Prostate gland (tissue), 2 donors: ENCODE measurements at regions not wholly inside any gene's neighbourhood (a gene's known extent, or its start where the extent isn't known, plus 50 kb on each side); places are given as distances from the start of the nearest gene placed in this dataset.

Source experiments
- DNase-seq: peaks from one replicate; pipeline ENCODE4 v3.0.0-alpha.2; 2019; ENCODE audit warnings: low spot score
- H3K27ac ChIP-seq, 2 donors: fragments of 200-600 bp; sonication (generic); 2 replicates each; pipeline ENCODE4 v1.5.1; 2017 to 2019
- H3K27me3 ChIP-seq: fragments of 200-600 bp; sonication (generic); replicated peaks from 2 replicates; pipeline ENCODE4 v1.5.1; 2019; ENCODE audit not compliant: insufficient read depth
- H3K36me3 ChIP-seq, 2 donors: fragments of 200-600 bp; sonication (generic); 1 replicate in 1 of 2; 2 replicates in 1 of 2; pipeline versions ENCODE4 v1.5.1 to v1.8.1; 2017 to 2019
- H3K4me1 ChIP-seq: fragments of 200-600 bp; sonication (generic); replicated peaks from 2 replicates; pipeline ENCODE4 v1.5.1; 2019
- H3K4me3 ChIP-seq, 2 donors: fragments of 200-600 bp; sonication (generic); 2 replicates each; pipeline ENCODE4 v1.5.1; 2017 to 2019
- H3K9me3 ChIP-seq: fragments of 200-600 bp; sonication (generic); 2 replicates; pipeline ENCODE4 v1.5.1; 2017
- POLR2A ChIP-seq: fragments of 450-650 bp; IDR thresholded peaks from one replicate; pipeline ENCODE4 v1.6.1; 2016; ENCODE audit warnings: antibody characterized with exemption, mild to moderate bottlenecking
- POLR2AphosphoS5 ChIP-seq: sonication (generic); formaldehyde crosslinking; IDR thresholded peaks from one replicate; pipeline ENCODE4 v1.6.1; 2017; ENCODE audit warnings: antibody characterized with exemption
- WGBS: methylation state at CpG from one replicate; pipeline ENCODE4 v1.1.5; 2018; 5-methylcytosine and 5-hydroxymethylcytosine counted together
- intact Hi-C: fragments of 100-400 bp; cut with DNase I; formaldehyde crosslinking; loops from one replicate; pipeline ENCODE4 v1.14.2; 2022
- TF ChIP-seq, protein P1 (sequence below), 4 experiments: fragments of 200-600 bp in 2 of 4; fragments of 450-650 bp in 2 of 4; sonication (generic) in 2 of 4; IDR thresholded peaks; 1 replicate in 3 of 4; 2 replicates in 1 of 4; pipeline ENCODE4 v1.5.1; 2016 to 2019; ENCODE audit warnings: antibody characterized with exemption in 4 of 4, mild to moderate bottlenecking in 2 of 4, moderate library complexity in 2 of 4

GRCh38 chr3:72223628-72224027 is 438.7 kb upstream of the PROK2 start:
- intact Hi-C loops, result no loop called here
- Histone ChIP-seq H3K9me3 (no peaks in the 10 kb centered on the region), H3K4me1 (no peaks in the 10 kb centered on the region), H3K27ac (no peak overlapping the region), H3K4me3 (no peak overlapping the region), H3K27me3 (no peaks in the 10 kb centered on the region), H3K36me3 (no peaks in the 10 kb centered on the region)
- 60% methylated on average over 2 of the region's 2 CpGs for WGBS
- TF ChIP-seq, protein P1, sequence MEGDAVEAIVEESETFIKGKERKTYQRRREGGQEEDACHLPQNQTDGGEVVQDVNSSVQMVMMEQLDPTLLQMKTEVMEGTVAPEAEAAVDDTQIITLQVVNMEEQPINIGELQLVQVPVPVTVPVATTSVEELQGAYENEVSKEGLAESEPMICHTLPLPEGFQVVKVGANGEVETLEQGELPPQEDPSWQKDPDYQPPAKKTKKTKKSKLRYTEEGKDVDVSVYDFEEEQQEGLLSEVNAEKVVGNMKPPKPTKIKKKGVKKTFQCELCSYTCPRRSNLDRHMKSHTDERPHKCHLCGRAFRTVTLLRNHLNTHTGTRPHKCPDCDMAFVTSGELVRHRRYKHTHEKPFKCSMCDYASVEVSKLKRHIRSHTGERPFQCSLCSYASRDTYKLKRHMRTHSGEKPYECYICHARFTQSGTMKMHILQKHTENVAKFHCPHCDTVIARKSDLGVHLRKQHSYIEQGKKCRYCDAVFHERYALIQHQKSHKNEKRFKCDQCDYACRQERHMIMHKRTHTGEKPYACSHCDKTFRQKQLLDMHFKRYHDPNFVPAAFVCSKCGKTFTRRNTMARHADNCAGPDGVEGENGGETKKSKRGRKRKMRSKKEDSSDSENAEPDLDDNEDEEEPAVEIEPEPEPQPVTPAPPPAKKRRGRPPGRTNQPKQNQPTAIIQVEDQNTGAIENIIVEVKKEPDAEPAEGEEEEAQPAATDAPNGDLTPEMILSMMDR (IDR thresholded peaks at IDR 0.05), result no peak
- TF ChIP-seq POLR2A (no peak), POLR2AphosphoS5 (no peak)
- no peak for DNase-seq

DNA sequence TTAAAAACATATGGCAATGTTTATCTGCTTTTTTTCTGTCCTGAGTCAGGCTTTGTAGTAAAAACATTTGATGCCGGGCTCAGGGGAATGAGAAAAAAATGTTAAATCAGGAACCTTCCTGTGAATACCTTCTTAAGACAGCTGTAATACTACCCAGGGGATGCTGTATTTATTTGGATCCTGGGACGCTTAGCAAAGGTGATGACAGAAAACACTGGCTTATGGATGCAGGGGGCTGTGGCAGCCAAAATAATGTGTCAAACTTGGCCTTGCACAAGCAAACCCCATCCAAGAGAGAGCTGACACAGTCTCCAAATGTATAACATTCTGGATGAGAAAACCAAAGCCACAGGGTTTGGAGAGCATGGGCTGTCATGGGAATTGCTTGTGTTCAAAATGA is 438.2 kb upstream of the PROK2 start:
- Histone ChIP-seq H3K9me3 (no peaks in the 10 kb centered on the region), H3K27ac (no peak overlapping the region), H3K4me1 (no peaks in the 10 kb centered on the region), H3K4me3 (no peak overlapping the region), H3K27me3 (no peaks in the 10 kb centered on the region), H3K36me3 (no peaks in the 10 kb centered on the region)
- no peak for DNase-seq
- TF ChIP-seq POLR2AphosphoS5 (no peak), POLR2A (no peak)
- TF ChIP-seq, protein P1 (IDR thresholded peaks at IDR 0.05), result no peak
- 68% methylated on average over 2 of the region's 2 CpGs for WGBS
- intact Hi-C loops, result no loop called here

DNA sequence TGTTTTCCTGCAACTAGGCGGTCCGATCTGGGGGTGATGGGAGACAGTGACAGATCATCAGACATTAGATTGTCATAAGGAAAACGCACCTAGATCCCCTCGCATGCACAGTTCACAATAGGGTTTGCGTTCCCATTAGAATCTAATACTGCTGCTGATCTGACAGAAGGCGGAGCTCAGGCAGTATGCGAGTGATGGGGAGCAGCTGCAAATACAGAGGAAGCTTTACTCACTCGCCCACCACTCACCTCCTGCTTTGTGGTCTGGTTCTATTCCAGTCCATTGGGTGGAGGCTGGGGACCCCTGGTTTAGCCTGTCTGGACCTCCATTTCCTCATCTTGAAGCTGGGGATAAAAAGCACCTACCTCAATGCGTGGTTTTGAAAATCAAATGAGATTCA is 437.5 kb upstream of the PROK2 start:
- Histone ChIP-seq H3K27me3 (no peaks in the 10 kb centered on the region), H3K9me3 (no peaks in the 10 kb centered on the region), H3K4me1 (no peaks in the 10 kb centered on the region), H3K27ac (no peak overlapping the region), H3K36me3 (no peaks in the 10 kb centered on the region), H3K4me3 (no peak overlapping the region)
- intact Hi-C loops, result no loop called here
- 89% methylated on average over 9 of the region's 9 CpGs for WGBS
- TF ChIP-seq, protein P1 (IDR thresholded peaks at IDR 0.05), result no peak
- TF ChIP-seq POLR2AphosphoS5 (no peak), POLR2A (no peak)
- DNase-seq, result no peak

DNA sequence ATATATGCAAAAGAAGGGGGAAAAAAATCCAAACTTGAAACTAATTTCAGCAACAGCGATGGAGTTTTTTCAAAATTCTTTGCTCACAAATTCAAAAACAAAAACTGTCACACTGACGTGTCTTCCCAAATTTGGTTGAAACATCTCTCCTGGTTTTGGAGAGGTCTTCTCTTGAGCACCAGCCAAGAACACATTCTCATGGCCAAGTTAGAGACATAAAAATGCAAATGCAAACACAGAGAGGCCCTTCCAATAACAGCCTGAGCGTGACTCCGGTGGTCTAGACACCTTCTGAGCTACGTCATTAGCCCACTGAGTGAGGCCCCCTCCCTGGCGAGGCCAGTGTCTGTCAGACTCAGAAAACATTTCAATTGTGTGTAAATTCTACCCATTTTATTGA is 436.0 kb upstream of the PROK2 start:
- 45% methylated on average over 6 of the region's 6 CpGs for WGBS
- Histone ChIP-seq H3K27ac (no peak overlapping the region), H3K36me3 (no peaks in the 10 kb centered on the region), H3K27me3 (no peaks in the 10 kb centered on the region), H3K9me3 (no peaks in the 10 kb centered on the region), H3K4me1 (no peaks in the 10 kb centered on the region), H3K4me3 (no peak overlapping the region)
- intact Hi-C loops, result no loop called here
- DNase-seq, result no peak
- TF ChIP-seq POLR2AphosphoS5 (no peak), POLR2A (no peak)
- TF ChIP-seq, protein P1 (IDR thresholded peaks at IDR 0.05), result no peak

DNA sequence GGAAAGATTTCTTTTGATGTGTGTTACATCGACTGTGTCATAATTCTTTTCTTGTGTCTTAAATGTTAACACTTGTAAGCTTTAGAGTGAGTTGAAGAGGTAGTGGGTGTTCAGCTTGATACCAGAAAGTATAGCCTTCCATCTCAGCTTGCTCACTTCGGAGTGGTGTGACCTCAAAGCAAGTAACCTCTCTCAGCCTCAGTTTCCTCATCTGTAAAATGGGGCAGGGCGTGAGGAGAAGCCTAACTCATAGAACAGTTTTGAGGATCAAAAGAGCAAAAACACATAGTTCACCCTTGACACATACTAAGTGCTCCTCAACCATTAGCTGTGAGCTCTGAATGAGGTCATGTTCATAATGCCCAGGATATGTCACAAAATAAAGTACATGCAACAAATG is 434.8 kb upstream of the PROK2 start:
- WGBS, result 95% methylated on average over 3 of the region's 3 CpGs
- Histone ChIP-seq H3K27me3 (no peaks in the 10 kb centered on the region), H3K36me3 (no peaks in the 10 kb centered on the region), H3K27ac (no peak overlapping the region), H3K4me1 (no peaks in the 10 kb centered on the region), H3K4me3 (no peak overlapping the region), H3K9me3 (no peaks in the 10 kb centered on the region)
- no peak for DNase-seq
- intact Hi-C loops, result no loop called here
- TF ChIP-seq POLR2A (no peak), POLR2AphosphoS5 (no peak)
- TF ChIP-seq, protein P1 (IDR thresholded peaks at IDR 0.05), result no peak
